ENCODE measurements at regions not wholly inside any gene's neighbourhood (a gene's known extent, or its start where the extent isn't known, plus 50 kb on each side); places are given as distances from the start of the nearest gene placed in this dataset.

DNA sequence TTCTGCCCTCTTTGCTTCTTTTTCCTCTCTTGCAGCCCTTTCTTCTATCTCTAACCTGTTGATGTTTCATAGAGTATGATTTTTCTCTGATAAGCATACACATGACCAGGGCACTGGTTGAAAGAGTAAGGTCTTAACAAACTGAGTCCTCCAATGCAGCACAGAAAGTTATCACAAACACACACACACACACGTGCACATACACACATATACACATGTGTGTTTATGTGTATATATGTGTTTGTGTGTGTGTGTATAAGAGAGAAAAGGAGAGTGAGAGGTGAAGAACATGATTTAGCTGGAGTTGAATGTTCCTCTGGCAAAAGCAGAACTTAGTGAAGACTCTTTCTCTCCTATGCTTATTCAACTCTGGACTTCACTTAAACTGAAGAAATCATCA lies 130.0 kb downstream of the KLF6 start:
- no peak for TF ChIP-seq TAF1 (IDR thresholded peaks at IDR 0.05; ENCODE audit: borderline replicate concordance, insufficient read depth, low read length)
- no peak for TF ChIP-seq POLR2AphosphoS5 (IDR thresholded peaks at IDR 0.05; ENCODE audit: low read depth, low read length)
- TF ChIP-seq, protein P1, sequence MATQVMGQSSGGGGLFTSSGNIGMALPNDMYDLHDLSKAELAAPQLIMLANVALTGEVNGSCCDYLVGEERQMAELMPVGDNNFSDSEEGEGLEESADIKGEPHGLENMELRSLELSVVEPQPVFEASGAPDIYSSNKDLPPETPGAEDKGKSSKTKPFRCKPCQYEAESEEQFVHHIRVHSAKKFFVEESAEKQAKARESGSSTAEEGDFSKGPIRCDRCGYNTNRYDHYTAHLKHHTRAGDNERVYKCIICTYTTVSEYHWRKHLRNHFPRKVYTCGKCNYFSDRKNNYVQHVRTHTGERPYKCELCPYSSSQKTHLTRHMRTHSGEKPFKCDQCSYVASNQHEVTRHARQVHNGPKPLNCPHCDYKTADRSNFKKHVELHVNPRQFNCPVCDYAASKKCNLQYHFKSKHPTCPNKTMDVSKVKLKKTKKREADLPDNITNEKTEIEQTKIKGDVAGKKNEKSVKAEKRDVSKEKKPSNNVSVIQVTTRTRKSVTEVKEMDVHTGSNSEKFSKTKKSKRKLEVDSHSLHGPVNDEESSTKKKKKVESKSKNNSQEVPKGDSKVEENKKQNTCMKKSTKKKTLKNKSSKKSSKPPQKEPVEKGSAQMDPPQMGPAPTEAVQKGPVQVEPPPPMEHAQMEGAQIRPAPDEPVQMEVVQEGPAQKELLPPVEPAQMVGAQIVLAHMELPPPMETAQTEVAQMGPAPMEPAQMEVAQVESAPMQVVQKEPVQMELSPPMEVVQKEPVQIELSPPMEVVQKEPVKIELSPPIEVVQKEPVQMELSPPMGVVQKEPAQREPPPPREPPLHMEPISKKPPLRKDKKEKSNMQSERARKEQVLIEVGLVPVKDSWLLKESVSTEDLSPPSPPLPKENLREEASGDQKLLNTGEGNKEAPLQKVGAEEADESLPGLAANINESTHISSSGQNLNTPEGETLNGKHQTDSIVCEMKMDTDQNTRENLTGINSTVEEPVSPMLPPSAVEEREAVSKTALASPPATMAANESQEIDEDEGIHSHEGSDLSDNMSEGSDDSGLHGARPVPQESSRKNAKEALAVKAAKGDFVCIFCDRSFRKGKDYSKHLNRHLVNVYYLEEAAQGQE (IDR thresholded peaks at IDR 0.05; ENCODE audit: insufficient read depth in 1 of 2, low read depth in 2 of 2, low read length in 2 of 2): no peak
- no peak for TF ChIP-seq SIN3A (IDR thresholded peaks at IDR 0.05; ENCODE audit: borderline replicate concordance, insufficient read depth, low read length)
- no peak for TF ChIP-seq FOXP2 (optimal IDR thresholded peaks at IDR 0.05; ENCODE audit: borderline replicate concordance, extremely low read depth, extremely low read length, insufficient read depth)
